GM19467 (cell line): ENCODE measurements at regions not wholly inside any gene's neighbourhood (a gene's known extent, or its start where the extent isn't known, plus 50 kb on each side); places are given as distances from the start of the nearest gene placed in this dataset.
A peak's percentile ranks its signal among the peaks of the same experiment; 100 is the strongest.
"Not testable (repeated sequence)": the region's sequence is repeated elsewhere in the genome, so short reads cannot be mapped to it uniquely, and the experiment has no call there.

ENCODE experiments used
- ATAC-seq: cut with Tn5 transposase; IDR thresholded peaks from one replicate; pipeline ENCODE4 v1.9.1; 2021; ENCODE audit warnings: mild to moderate bottlenecking, moderate library complexity; ENCODE audit not compliant: unreplicated experiment

GRCh38 chr2:89199453-89200246, 508.2 kb downstream of the RPIA start:
- ATAC-seq, result not testable (repeated sequence)

- not testable (repeated sequence) for ATAC-seq
These were observed 508.7 kb downstream of the RPIA start for GRCh38 chr2:89200247-89200527.

GRCh38 chr2:89202518-89202917, 511.0 kb downstream of the RPIA start:
- ATAC-seq, result not testable (repeated sequence)

GRCh38 chr2:89205153-89205552, 513.7 kb downstream of the RPIA start:
- ATAC-seq, result not testable (repeated sequence)

- ATAC-seq, result not testable (repeated sequence)
These were observed 516.9 kb downstream of the RPIA start for GRCh38 chr2:89208144-89208932.

GRCh38 chr2:89213151-89213550, 521.7 kb downstream of the RPIA start:
- not testable (repeated sequence) for ATAC-seq

- not testable (repeated sequence) for ATAC-seq
These were observed 522.3 kb downstream of the RPIA start for GRCh38 chr2:89213811-89214210.

- not testable (repeated sequence) for ATAC-seq
These were observed 530.0 kb downstream of the RPIA start for GRCh38 chr2:89221474-89221873.

- ATAC-seq, result not testable (repeated sequence)
These were observed 530.7 kb downstream of the RPIA start for GRCh38 chr2:89222063-89222732.

GRCh38 chr2:89224803-89225202, 533.3 kb downstream of the RPIA start:
- not testable (repeated sequence) for ATAC-seq

GRCh38 chr2:89229979-89230378, 538.5 kb downstream of the RPIA start:
- not testable (repeated sequence) for ATAC-seq

- not testable (repeated sequence) for ATAC-seq
These were observed 539.8 kb downstream of the RPIA start for GRCh38 chr2:89231241-89231640.

- ATAC-seq, result not testable (repeated sequence)
These were observed 542.5 kb downstream of the RPIA start for GRCh38 chr2:89233931-89234330.

GRCh38 chr2:89234818-89235466, 543.5 kb downstream of the RPIA start:
- not testable (repeated sequence) for ATAC-seq

- not testable (repeated sequence) for ATAC-seq
These were observed 545.5 kb downstream of the RPIA start for GRCh38 chr2:89236832-89237450.

GRCh38 chr2:89237783-89238182, 546.3 kb downstream of the RPIA start:
- ATAC-seq, result not testable (repeated sequence)

- ATAC-seq, result peak; percentile 80
These were observed 551.7 kb downstream of the RPIA start for GRCh38 chr2:89243114-89243700.

- ATAC-seq, result not testable (repeated sequence)
These were observed 552.9 kb downstream of the RPIA start for GRCh38 chr2:89244407-89244806.

- not testable (repeated sequence) for ATAC-seq
These were observed 554.0 kb downstream of the RPIA start for GRCh38 chr2:89245478-89245877.

- ATAC-seq, result not testable (repeated sequence)
These were observed 554.6 kb downstream of the RPIA start for GRCh38 chr2:89246027-89246426.
